SK-N-SH (cell line): ENCODE measurements at regions not wholly inside any gene's neighbourhood (a gene's known extent, or its start where the extent isn't known, plus 50 kb on each side); places are given as distances from the start of the nearest gene placed in this dataset.

Source experiments
- CTCF ChIA-PET: fragments of 300-600, 350-600 bp; formaldehyde crosslinking; extraction: SDS; loops from one replicate; lab custom pipeline; 2021; lab: Yijun Ruan, JAX
- POLR2A ChIA-PET: fragments of 350-600 bp; sonication (Branson Sonifier 250); formaldehyde crosslinking; extraction: SDS; loops from one replicate; lab custom pipeline; 2020; ENCODE audit warnings: antibody characterized with exemption, inconsistent platforms; lab: Yijun Ruan, JAX
- DNase-seq: peaks from one replicate; pipeline ENCODE4 v3.0.0; 2012
- H2AFZ ChIP-seq: fragments of 200-600 bp; sonication (generic); 2 replicates; pipeline ENCODE4 v1.8.1; 2016; ENCODE audit warnings: antibody characterized with exemption, mild to moderate bottlenecking, low read depth
- H3F3A ChIP-seq: fragments of 200-600 bp; sonication (generic); replicated peaks from 2 replicates; pipeline ENCODE3; 2016; ENCODE audit warnings: antibody characterized with exemption, mild to moderate bottlenecking; ENCODE audit not compliant: insufficient read depth
- H3K27ac ChIP-seq, 2 experiments: fragments of 200-500 bp in 1 of 2; fragments of 200-600 bp in 1 of 2; sonication (Bioruptor generic) in 1 of 2; sonication (generic), shearing (Covaris generic) in 1 of 2; 2 replicates each; pipeline versions ENCODE4 v1.5.1 to v1.6.1; 2014 to 2016; ENCODE audit warnings: low read depth in 2 of 2, inconsistent platforms in 1 of 2, low read length in 1 of 2, mild to moderate bottlenecking in 1 of 2, mixed read lengths in 1 of 2
- H3K27me3 ChIP-seq: fragments of 200-600 bp; sonication (generic), shearing (Covaris generic); 2 replicates; pipeline ENCODE4 v1.6.1; 2016; ENCODE audit warnings: mixed run types; ENCODE audit not compliant: insufficient read depth
- H3K36me3 ChIP-seq, 2 experiments: fragments of 200-500 bp in 1 of 2; fragments of 200-600 bp in 1 of 2; sonication (Bioruptor generic) in 1 of 2; sonication (generic) in 1 of 2; replicated peaks in 1 of 2; 2 replicates each; pipeline versions ENCODE3 to v1.5.1; 2014 to 2016; ENCODE audit warnings: low read length in 1 of 2, mild to moderate bottlenecking in 1 of 2; ENCODE audit not compliant: insufficient read depth in 2 of 2, control insufficient read depth in 1 of 2
- H3K4me1 ChIP-seq, 2 experiments: fragments of 200-500 bp in 1 of 2; fragments of 200-600 bp in 1 of 2; sonication (Bioruptor generic) in 1 of 2; sonication (generic), shearing (Covaris generic) in 1 of 2; 2 replicates each; pipeline versions ENCODE4 v1.5.1 to v1.6.1; 2014 to 2016; ENCODE audit warnings: low read depth in 1 of 2, low read length in 1 of 2, mixed run types in 1 of 2; ENCODE audit not compliant: insufficient read depth in 2 of 2, control insufficient read depth in 1 of 2
- H3K4me2 ChIP-seq: fragments of 200-600 bp; sonication (generic), shearing (Covaris generic); 2 replicates; pipeline ENCODE4 v1.6.1; 2017; ENCODE audit warnings: mixed run types
- H3K4me3 ChIP-seq, 2 experiments: fragments of 200-500 bp in 1 of 2; fragments of 200-600 bp in 1 of 2; sonication (Bioruptor generic) in 1 of 2; sonication (generic), shearing (Covaris generic) in 1 of 2; 2 replicates each; pipeline versions ENCODE4 v1.5.1 to v1.8.1; 2014 to 2016; ENCODE audit warnings: low read depth in 2 of 2, inconsistent platforms in 1 of 2, low read length in 1 of 2, mild to moderate bottlenecking in 1 of 2, mixed read lengths in 1 of 2, moderate library complexity in 1 of 2
- H3K79me2 ChIP-seq: fragments of 200-600 bp; sonication (generic); 2 replicates; pipeline ENCODE4 v1.8.1; 2017; ENCODE audit warnings: mild to moderate bottlenecking; ENCODE audit not compliant: insufficient read depth
- H3K9ac ChIP-seq: fragments of 200-600 bp; sonication (generic); 2 replicates; pipeline ENCODE4 v1.6.1; 2017; ENCODE audit warnings: mixed run types
- H3K9me2 ChIP-seq: fragments of 200-600 bp; sonication (generic); 2 replicates; pipeline ENCODE4 v1.6.1; 2017; ENCODE audit warnings: mixed run types
- H3K9me3 ChIP-seq: fragments of 200-600 bp; sonication (generic); 2 replicates; pipeline ENCODE4 v1.6.1; 2017; ENCODE audit warnings: mixed run types, mild to moderate bottlenecking, moderate library complexity
- H4K20me1 ChIP-seq: fragments of 200-600 bp; sonication (generic); 2 replicates; pipeline ENCODE4 v1.6.1; 2017; ENCODE audit warnings: mild to moderate bottlenecking, mixed run types; ENCODE audit not compliant: insufficient read depth
- CHD2 ChIP-seq: fragments of 150-350 bp; IDR thresholded peaks from 2 replicates; pipeline ENCODE4 v1.6.1; 2018; ENCODE audit warnings: low read length; ENCODE audit not compliant: partially characterized antibody
- ELF1 ChIP-seq: IDR thresholded peaks from 2 replicates; pipeline ENCODE4 v1.4.0; 2012
- GATA2 ChIP-seq: sonication (generic); formaldehyde crosslinking; IDR thresholded peaks from 2 replicates; pipeline ENCODE4 v1.5.0; 2020; ENCODE audit warnings: mild to moderate bottlenecking, missing genetic modification reagents
- JUND ChIP-seq: IDR thresholded peaks from 2 replicates; pipeline ENCODE4 v1.4.0; 2012
- NFIC ChIP-seq: IDR thresholded peaks from 2 replicates; pipeline ENCODE4 v1.4.0; 2012; ENCODE audit warnings: borderline replicate concordance
- POLR2AphosphoS5 ChIP-seq: IDR thresholded peaks from 2 replicates; pipeline ENCODE4 v1.6.1; 2012; ENCODE audit warnings: low read depth, low read length
- RFX5 ChIP-seq: IDR thresholded peaks from 2 replicates; pipeline ENCODE4 v1.6.1; 2012; ENCODE audit warnings: mild to moderate bottlenecking, improper control_type of control experiment, low read length
- SMC3 ChIP-seq: IDR thresholded peaks from 2 replicates; pipeline ENCODE4 v1.6.1; 2012; ENCODE audit warnings: low read depth, low read length, improper control_type of control experiment
- TAF1 ChIP-seq: IDR thresholded peaks from 2 replicates; pipeline ENCODE4 v1.6.1; 2012; ENCODE audit warnings: low read depth, mild to moderate bottlenecking, low read length, moderate library complexity, borderline replicate concordance
- TCF12 ChIP-seq: IDR thresholded peaks from 2 replicates; pipeline ENCODE4 v1.4.0; 2012
- YY1 ChIP-seq: IDR thresholded peaks from 2 replicates; pipeline ENCODE4 v1.4.0; 2012; ENCODE audit warnings: low read depth, mild to moderate bottlenecking
- WGBS: methylation state at CpG from one replicate; pipeline ENCODE4 v1.1.6; 2017; ENCODE audit warnings: low lambda C conversion rate; 5-methylcytosine and 5-hydroxymethylcytosine counted together
- TF ChIP-seq, protein P1 (sequence below): IDR thresholded peaks from 2 replicates; pipeline ENCODE4 v1.4.0; 2012; ENCODE audit warnings: low read depth, borderline replicate concordance
- TF ChIP-seq, protein P2 (sequence below): IDR thresholded peaks from 2 replicates; pipeline ENCODE4 v1.4.0; 2012; ENCODE audit warnings: low read depth, borderline replicate concordance
- TF ChIP-seq, protein P3 (sequence below): IDR thresholded peaks from 2 replicates; pipeline ENCODE4 v1.4.0; 2012; ENCODE audit warnings: low read depth
- TF ChIP-seq, protein P4 (sequence below): IDR thresholded peaks from 2 replicates; pipeline ENCODE4 v1.6.1; 2012; ENCODE audit warnings: mild to moderate bottlenecking, low read depth, low read length, moderate library complexity
- TF ChIP-seq, protein P5 (sequence below): IDR thresholded peaks from 2 replicates; pipeline ENCODE4; 2012

DNA sequence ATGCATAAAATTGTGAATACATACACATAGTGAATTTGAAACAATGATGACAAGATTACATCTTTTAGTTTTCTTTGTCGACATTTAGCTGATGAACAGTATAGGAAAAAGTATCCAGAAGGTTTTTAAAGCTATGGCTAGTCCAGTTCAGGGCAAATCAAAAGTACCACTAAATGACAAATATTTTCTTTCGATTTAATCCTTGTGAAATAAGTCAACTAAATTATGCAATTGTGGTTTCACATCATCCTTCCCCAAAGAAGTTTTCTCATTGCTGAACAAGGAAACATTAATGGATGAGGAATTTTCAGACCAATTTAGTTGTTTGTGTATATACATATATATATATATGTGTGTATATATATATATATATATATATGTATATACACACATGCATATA, 774.0 kb downstream of the DNAJB9 start (continued):
- TF ChIP-seq, protein P1, sequence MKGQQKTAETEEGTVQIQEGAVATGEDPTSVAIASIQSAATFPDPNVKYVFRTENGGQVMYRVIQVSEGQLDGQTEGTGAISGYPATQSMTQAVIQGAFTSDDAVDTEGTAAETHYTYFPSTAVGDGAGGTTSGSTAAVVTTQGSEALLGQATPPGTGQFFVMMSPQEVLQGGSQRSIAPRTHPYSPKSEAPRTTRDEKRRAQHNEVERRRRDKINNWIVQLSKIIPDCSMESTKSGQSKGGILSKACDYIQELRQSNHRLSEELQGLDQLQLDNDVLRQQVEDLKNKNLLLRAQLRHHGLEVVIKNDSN: no peak
- no peak for TF ChIP-seq NFIC
- TF ChIP-seq, protein P2, sequence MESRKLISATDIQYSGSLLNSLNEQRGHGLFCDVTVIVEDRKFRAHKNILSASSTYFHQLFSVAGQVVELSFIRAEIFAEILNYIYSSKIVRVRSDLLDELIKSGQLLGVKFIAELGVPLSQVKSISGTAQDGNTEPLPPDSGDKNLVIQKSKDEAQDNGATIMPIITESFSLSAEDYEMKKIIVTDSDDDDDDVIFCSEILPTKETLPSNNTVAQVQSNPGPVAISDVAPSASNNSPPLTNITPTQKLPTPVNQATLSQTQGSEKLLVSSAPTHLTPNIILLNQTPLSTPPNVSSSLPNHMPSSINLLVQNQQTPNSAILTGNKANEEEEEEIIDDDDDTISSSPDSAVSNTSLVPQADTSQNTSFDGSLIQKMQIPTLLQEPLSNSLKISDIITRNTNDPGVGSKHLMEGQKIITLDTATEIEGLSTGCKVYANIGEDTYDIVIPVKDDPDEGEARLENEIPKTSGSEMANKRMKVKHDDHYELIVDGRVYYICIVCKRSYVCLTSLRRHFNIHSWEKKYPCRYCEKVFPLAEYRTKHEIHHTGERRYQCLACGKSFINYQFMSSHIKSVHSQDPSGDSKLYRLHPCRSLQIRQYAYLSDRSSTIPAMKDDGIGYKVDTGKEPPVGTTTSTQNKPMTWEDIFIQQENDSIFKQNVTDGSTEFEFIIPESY: no peak
- no peak for TF ChIP-seq YY1
- no peak for TF ChIP-seq POLR2AphosphoS5
- TF ChIP-seq, protein P3, sequence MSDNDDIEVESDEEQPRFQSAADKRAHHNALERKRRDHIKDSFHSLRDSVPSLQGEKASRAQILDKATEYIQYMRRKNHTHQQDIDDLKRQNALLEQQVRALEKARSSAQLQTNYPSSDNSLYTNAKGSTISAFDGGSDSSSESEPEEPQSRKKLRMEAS: no peak
- TF ChIP-seq, protein P4, sequence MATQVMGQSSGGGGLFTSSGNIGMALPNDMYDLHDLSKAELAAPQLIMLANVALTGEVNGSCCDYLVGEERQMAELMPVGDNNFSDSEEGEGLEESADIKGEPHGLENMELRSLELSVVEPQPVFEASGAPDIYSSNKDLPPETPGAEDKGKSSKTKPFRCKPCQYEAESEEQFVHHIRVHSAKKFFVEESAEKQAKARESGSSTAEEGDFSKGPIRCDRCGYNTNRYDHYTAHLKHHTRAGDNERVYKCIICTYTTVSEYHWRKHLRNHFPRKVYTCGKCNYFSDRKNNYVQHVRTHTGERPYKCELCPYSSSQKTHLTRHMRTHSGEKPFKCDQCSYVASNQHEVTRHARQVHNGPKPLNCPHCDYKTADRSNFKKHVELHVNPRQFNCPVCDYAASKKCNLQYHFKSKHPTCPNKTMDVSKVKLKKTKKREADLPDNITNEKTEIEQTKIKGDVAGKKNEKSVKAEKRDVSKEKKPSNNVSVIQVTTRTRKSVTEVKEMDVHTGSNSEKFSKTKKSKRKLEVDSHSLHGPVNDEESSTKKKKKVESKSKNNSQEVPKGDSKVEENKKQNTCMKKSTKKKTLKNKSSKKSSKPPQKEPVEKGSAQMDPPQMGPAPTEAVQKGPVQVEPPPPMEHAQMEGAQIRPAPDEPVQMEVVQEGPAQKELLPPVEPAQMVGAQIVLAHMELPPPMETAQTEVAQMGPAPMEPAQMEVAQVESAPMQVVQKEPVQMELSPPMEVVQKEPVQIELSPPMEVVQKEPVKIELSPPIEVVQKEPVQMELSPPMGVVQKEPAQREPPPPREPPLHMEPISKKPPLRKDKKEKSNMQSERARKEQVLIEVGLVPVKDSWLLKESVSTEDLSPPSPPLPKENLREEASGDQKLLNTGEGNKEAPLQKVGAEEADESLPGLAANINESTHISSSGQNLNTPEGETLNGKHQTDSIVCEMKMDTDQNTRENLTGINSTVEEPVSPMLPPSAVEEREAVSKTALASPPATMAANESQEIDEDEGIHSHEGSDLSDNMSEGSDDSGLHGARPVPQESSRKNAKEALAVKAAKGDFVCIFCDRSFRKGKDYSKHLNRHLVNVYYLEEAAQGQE: no peak
- no peak for TF ChIP-seq RFX5
- no peak for TF ChIP-seq CHD2
- TF ChIP-seq SMC3: no peak

DNA sequence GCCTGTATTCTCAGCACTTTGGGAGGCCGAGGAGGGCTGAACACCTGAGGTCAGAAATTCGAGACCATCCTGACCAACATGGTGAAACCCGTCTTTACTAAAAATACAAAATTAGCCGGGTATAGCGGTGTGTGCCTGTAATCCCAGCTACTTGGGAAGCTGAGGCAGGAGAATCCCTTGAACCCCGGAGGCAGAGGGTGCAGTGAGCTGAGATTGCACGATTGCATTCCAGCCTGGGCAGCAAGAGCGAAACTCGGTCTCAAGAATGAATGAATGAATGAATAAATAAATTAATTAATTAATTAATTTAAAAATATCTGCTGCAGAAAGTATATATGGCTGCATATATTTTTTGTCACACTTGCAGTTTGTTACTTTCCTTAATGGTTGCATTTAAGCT, 781.8 kb downstream of the DNAJB9 start:
- Histone ChIP-seq H3K9me2 (no peaks in the 10 kb centered on the region), H3K4me1 (no peaks in the 10 kb centered on the region), H3K79me2 (no peaks in the 10 kb centered on the region), H3K27me3 (no peaks in the 10 kb centered on the region), H3K9ac (no peak overlapping the region), H3K4me3 (no peak overlapping the region), H2AFZ (no peak overlapping the region), H3K27ac (no peak overlapping the region), H3K4me2 (no peak overlapping the region), H3K9me3 (no peaks in the 10 kb centered on the region), H4K20me1 (no peaks in the 10 kb centered on the region), H3K36me3 (no peaks in the 10 kb centered on the region), H3F3A (no peaks in the 10 kb centered on the region)
- ChIA-PET CTCF (interaction anchor here (0.6 to 0.9 kb wide), 2 partner anchors 8 to 1072 kb away, joined by 3 read pairs; no protein-coding TSS in a partner anchor), POLR2A (no interaction called here)
- DNase-seq: no peak
- TF ChIP-seq GATA2 (CRISPR knock-in tag) (no peak), JUND (no peak), TAF1 (no peak), TCF12 (no peak), ELF1 (no peak)
- TF ChIP-seq, protein P5, sequence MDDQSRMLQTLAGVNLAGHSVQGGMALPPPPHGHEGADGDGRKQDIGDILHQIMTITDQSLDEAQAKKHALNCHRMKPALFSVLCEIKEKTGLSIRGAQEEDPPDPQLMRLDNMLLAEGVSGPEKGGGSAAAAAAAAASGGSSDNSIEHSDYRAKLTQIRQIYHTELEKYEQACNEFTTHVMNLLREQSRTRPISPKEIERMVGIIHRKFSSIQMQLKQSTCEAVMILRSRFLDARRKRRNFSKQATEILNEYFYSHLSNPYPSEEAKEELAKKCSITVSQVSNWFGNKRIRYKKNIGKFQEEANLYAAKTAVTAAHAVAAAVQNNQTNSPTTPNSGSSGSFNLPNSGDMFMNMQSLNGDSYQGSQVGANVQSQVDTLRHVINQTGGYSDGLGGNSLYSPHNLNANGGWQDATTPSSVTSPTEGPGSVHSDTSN: no peak
- 49% methylated on average over 9 of the region's 9 CpGs for WGBS
